ENCODE measurements at regions not wholly inside any gene's neighbourhood (a gene's known extent, or its start where the extent isn't known, plus 50 kb on each side); places are given as distances from the start of the nearest gene placed in this dataset.

DNA sequence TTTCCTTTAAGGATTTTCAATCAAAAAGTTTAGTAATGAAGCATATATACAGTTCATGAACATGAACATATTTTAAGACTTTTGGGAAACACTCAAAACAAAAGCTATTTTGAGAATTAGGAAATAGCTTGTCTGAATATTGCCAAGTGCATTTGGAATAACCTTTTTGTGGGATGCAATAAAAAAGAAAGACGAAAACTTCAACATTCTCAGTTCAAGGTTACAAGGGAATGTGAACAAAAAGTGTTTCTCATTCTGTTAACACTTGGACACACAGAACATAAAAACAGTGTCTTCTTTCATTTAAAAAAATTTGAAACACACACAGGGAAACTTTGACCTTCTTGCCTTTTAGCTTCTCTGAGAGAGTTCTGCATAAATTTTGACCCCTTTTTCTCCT is 72.7 kb upstream of the TCF21 start:
- Histone ChIP-seq H3K9me3 (no peaks in the 10 kb centered on the region), H3F3A (replicated peaks; ENCODE audit: insufficient read depth) (no peaks in the 10 kb centered on the region), H3K9me2 (no peaks in the 10 kb centered on the region), H3K36me3 (replicated peaks in 1 of 2; ENCODE audit: control insufficient read depth in 1 of 2, insufficient read depth in 2 of 2, low read length in 1 of 2) (no peaks in the 10 kb centered on the region), H2AFZ (ENCODE audit: low read depth) (no peak overlapping the region), H4K20me1 (ENCODE audit: insufficient read depth) (no peaks in the 10 kb centered on the region), H3K79me2 (ENCODE audit: insufficient read depth) (no peaks in the 10 kb centered on the region), H3K4me2 (no peak overlapping the region), H3K27ac (ENCODE audit: low read depth in 2 of 2, low read length in 1 of 2) (no peak overlapping the region), H3K9ac (no peak overlapping the region), H3K4me3 (ENCODE audit: low read depth in 2 of 2, low read length in 1 of 2) (no peak overlapping the region), H3K27me3 (ENCODE audit: insufficient read depth) (no peaks in the 10 kb centered on the region; the same call in 1 of the 2 replicates), H3K4me1 (ENCODE audit: control insufficient read depth in 1 of 2, insufficient read depth in 2 of 2, low read depth in 1 of 2, low read length in 1 of 2) (no peaks in the 10 kb centered on the region)
- TF ChIP-seq JUND (IDR thresholded peaks at IDR 0.05), result no peak
- TF ChIP-seq FOSL2 (IDR thresholded peaks at IDR 0.05; ENCODE audit: borderline replicate concordance, low read depth), result no peak
- no peak for TF ChIP-seq CHD2 (IDR thresholded peaks at IDR 0.05; ENCODE audit: low read length, partially characterized antibody)
- no peak for TF ChIP-seq NFIC (IDR thresholded peaks at IDR 0.05; ENCODE audit: borderline replicate concordance)
- no peak for TF ChIP-seq POLR2AphosphoS5 (IDR thresholded peaks at IDR 0.05; ENCODE audit: low read depth, low read length)
- TF ChIP-seq MEF2A (IDR thresholded peaks at IDR 0.05; ENCODE audit: borderline replicate concordance, low read depth), result no peak
- no peak for TF ChIP-seq TCF12 (IDR thresholded peaks at IDR 0.05)
- TF ChIP-seq RAD21 (IDR thresholded peaks at IDR 0.05; ENCODE audit: low read length), result no peak
- no peak for TF ChIP-seq SIN3A (IDR thresholded peaks at IDR 0.05; ENCODE audit: borderline replicate concordance, low read depth, low read length)
- no peak for TF ChIP-seq RXRA (IDR thresholded peaks at IDR 0.05; ENCODE audit: borderline replicate concordance, low read depth)
- no peak for TF ChIP-seq ZBTB33 (IDR thresholded peaks at IDR 0.05; ENCODE audit: borderline replicate concordance, low read depth)
- no peak for TF ChIP-seq RFX5 (IDR thresholded peaks at IDR 0.05; ENCODE audit: low read length)
- TF ChIP-seq, protein P1, sequence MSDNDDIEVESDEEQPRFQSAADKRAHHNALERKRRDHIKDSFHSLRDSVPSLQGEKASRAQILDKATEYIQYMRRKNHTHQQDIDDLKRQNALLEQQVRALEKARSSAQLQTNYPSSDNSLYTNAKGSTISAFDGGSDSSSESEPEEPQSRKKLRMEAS (IDR thresholded peaks at IDR 0.05; ENCODE audit: low read depth), result no peak
- TF ChIP-seq SMC3 (IDR thresholded peaks at IDR 0.05; ENCODE audit: low read depth, low read length), result no peak
- TF ChIP-seq IRF3 (IDR thresholded peaks at IDR 0.05; ENCODE audit: low read depth, low read length), result no peak
- TF ChIP-seq TAF1 (IDR thresholded peaks at IDR 0.05; ENCODE audit: borderline replicate concordance, low read depth, low read length), result no peak
- TF ChIP-seq, protein P2, sequence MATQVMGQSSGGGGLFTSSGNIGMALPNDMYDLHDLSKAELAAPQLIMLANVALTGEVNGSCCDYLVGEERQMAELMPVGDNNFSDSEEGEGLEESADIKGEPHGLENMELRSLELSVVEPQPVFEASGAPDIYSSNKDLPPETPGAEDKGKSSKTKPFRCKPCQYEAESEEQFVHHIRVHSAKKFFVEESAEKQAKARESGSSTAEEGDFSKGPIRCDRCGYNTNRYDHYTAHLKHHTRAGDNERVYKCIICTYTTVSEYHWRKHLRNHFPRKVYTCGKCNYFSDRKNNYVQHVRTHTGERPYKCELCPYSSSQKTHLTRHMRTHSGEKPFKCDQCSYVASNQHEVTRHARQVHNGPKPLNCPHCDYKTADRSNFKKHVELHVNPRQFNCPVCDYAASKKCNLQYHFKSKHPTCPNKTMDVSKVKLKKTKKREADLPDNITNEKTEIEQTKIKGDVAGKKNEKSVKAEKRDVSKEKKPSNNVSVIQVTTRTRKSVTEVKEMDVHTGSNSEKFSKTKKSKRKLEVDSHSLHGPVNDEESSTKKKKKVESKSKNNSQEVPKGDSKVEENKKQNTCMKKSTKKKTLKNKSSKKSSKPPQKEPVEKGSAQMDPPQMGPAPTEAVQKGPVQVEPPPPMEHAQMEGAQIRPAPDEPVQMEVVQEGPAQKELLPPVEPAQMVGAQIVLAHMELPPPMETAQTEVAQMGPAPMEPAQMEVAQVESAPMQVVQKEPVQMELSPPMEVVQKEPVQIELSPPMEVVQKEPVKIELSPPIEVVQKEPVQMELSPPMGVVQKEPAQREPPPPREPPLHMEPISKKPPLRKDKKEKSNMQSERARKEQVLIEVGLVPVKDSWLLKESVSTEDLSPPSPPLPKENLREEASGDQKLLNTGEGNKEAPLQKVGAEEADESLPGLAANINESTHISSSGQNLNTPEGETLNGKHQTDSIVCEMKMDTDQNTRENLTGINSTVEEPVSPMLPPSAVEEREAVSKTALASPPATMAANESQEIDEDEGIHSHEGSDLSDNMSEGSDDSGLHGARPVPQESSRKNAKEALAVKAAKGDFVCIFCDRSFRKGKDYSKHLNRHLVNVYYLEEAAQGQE (IDR thresholded peaks at IDR 0.05; ENCODE audit: low read depth, low read length), result no peak
- no peak for TF ChIP-seq GATA2 (CRISPR knock-in tag; IDR thresholded peaks at IDR 0.05)
- ChIA-PET POLR2A (no interaction called here), CTCF (interaction anchor here (0.6 to 2.5 kb wide), 12 partner anchors 8 to 956 kb away, joined by 3 to 23 read pairs (median 4); no protein-coding TSS in a partner anchor)
- WGBS (ENCODE audit: low lambda C conversion rate), result 6% methylated on average over 1 of the region's 1 CpG
- DNase-seq, result no peak
